Astrocyte (in vitro differentiated cells and primary cell): ENCODE measurements at regions not wholly inside any gene's neighbourhood (a gene's known extent, or its start where the extent isn't known, plus 50 kb on each side); places are given as distances from the start of the nearest gene placed in this dataset.
"Not testable (repeated sequence)": the region's sequence is repeated elsewhere in the genome, so short reads cannot be mapped to it uniquely, and the experiment has no call there.

ENCODE experiments used
- DNase-seq: peaks from one replicate; pipeline ENCODE4 v3.0.0-alpha.2; 2010; ENCODE audit warnings: low read depth
- FAIRE-seq: peaks from 2 replicates; lab custom pipeline; 2011; peaks lifted over from hg19 to GRCh38; lab: Jason Lieb, UNC
- H2AFZ ChIP-seq: 2 replicates; pipeline ENCODE4 v1.6.0; 2012; ENCODE audit warnings: low read depth, low read length, inconsistent platforms
- H3K27ac ChIP-seq: 2 replicates; pipeline ENCODE4 v1.5.1; 2011; ENCODE audit warnings: low read depth, low read length, inconsistent platforms
- H3K27me3 ChIP-seq: 2 replicates; pipeline ENCODE4 v1.6.0; 2011; ENCODE audit warnings: low read length, inconsistent platforms; ENCODE audit not compliant: insufficient read depth
- H3K36me3 ChIP-seq: 2 replicates; pipeline ENCODE4 v1.5.1; 2011; ENCODE audit warnings: low read length, inconsistent platforms; ENCODE audit not compliant: insufficient read depth
- H3K4me1 ChIP-seq: 2 replicates; pipeline ENCODE4 v1.5.1; 2011; ENCODE audit warnings: low read length, inconsistent platforms; ENCODE audit not compliant: insufficient read depth
- H3K4me2 ChIP-seq: 2 replicates; pipeline ENCODE4 v1.6.0; 2012; ENCODE audit warnings: low read length, inconsistent platforms
- H3K4me3 ChIP-seq: 2 replicates; pipeline ENCODE4 v1.5.1; 2011; ENCODE audit warnings: low read depth, mild to moderate bottlenecking, low read length, inconsistent platforms; ENCODE audit not compliant: insufficient read depth
- H3K79me2 ChIP-seq: 2 replicates; pipeline ENCODE4 v1.6.0; 2012; ENCODE audit warnings: mild to moderate bottlenecking, low read length, inconsistent platforms; ENCODE audit not compliant: insufficient read depth
- H3K9ac ChIP-seq: 2 replicates; pipeline ENCODE4 v1.6.0; 2012; ENCODE audit warnings: mild to moderate bottlenecking, low read length, inconsistent platforms
- H3K9me3 ChIP-seq: 2 replicates; pipeline ENCODE4 v1.5.1; 2012; ENCODE audit warnings: low read depth, mild to moderate bottlenecking, low read length, inconsistent platforms; ENCODE audit not compliant: insufficient read depth
- H4K20me1 ChIP-seq: 2 replicates; pipeline ENCODE4 v1.6.0; 2012; ENCODE audit warnings: low read length, inconsistent platforms; ENCODE audit not compliant: insufficient read depth
- H3K27ac Mint-ChIP-seq: one replicate; pipeline ENCODE4 v1.8.0; 2021; ENCODE audit warnings: mild to moderate bottlenecking, mixed read lengths; ENCODE audit not compliant: unreplicated experiment
- H3K27me3 Mint-ChIP-seq: one replicate; pipeline ENCODE4 v1.8.0; 2021; ENCODE audit warnings: low read depth, mixed read lengths; ENCODE audit not compliant: unreplicated experiment
- H3K36me3 Mint-ChIP-seq: one replicate; pipeline ENCODE4 v1.8.0; 2021; ENCODE audit warnings: low read depth, mixed read lengths; ENCODE audit not compliant: unreplicated experiment
- H3K4me1 Mint-ChIP-seq: one replicate; pipeline ENCODE4 v1.8.0; 2021; ENCODE audit warnings: low read depth, mixed read lengths; ENCODE audit not compliant: unreplicated experiment
- H3K4me3 Mint-ChIP-seq: one replicate; pipeline ENCODE4 v1.8.0; 2021; ENCODE audit warnings: mild to moderate bottlenecking, moderate library complexity, mixed read lengths; ENCODE audit not compliant: unreplicated experiment
- H3K9me3 Mint-ChIP-seq: one replicate; pipeline ENCODE4 v1.8.0; 2021; ENCODE audit warnings: mild to moderate bottlenecking, mixed read lengths; ENCODE audit not compliant: unreplicated experiment
- CTCF ChIP-seq: IDR thresholded peaks from 2 replicates; pipeline ENCODE4 v1.5.1; 2011; ENCODE audit warnings: low read depth, mild to moderate bottlenecking, inconsistent platforms, low read length, moderate library complexity; ENCODE audit not compliant: insufficient read depth
- EZH2 ChIP-seq: IDR thresholded peaks from 2 replicates; pipeline ENCODE4 v1.6.1; 2012; ENCODE audit warnings: mild to moderate bottlenecking, low read length, inconsistent platforms; ENCODE audit not compliant: insufficient read depth

GRCh38 chr2:95671992-95672391 is 80.2 kb downstream of the TRIM43 start:
- H3K9me3 Mint-ChIP-seq, H3K27ac ChIP-seq, H3K36me3 Mint-ChIP-seq, H3K4me2 ChIP-seq, H3K9me3 ChIP-seq, H2AFZ ChIP-seq, H3K4me3 Mint-ChIP-seq, H3K27ac Mint-ChIP-seq, H3K4me3 ChIP-seq, DNase-seq, FAIRE-seq, H4K20me1 ChIP-seq, H3K36me3 ChIP-seq, H3K79me2 ChIP-seq, H3K27me3 ChIP-seq, H3K9ac ChIP-seq: not testable (repeated sequence)
- H3K4me1 ChIP-seq, result peaks cover 16% of the 10 kb centered on the region
- Mint-ChIP-seq H3K4me1 (peaks cover 18% of the 10 kb centered on the region), H3K27me3 (peaks cover 56% of the 10 kb centered on the region)

- H3K4me1 ChIP-seq, result peaks cover 16% of the 10 kb centered on the region
- not testable (repeated sequence) for H4K20me1 ChIP-seq, H3K9ac ChIP-seq, H2AFZ ChIP-seq, H3K4me2 ChIP-seq, H3K9me3 Mint-ChIP-seq, H3K36me3 ChIP-seq, FAIRE-seq, H3K79me2 ChIP-seq, H3K27me3 ChIP-seq, DNase-seq, H3K27ac Mint-ChIP-seq, H3K4me3 Mint-ChIP-seq, H3K9me3 ChIP-seq, H3K27ac ChIP-seq, H3K36me3 Mint-ChIP-seq, H3K4me3 ChIP-seq
- H3K4me1 Mint-ChIP-seq, result peaks cover 18% of the 10 kb centered on the region
- peaks cover 57% of the 10 kb centered on the region for H3K27me3 Mint-ChIP-seq
These were observed 80.7 kb downstream of the TRIM43 start for GRCh38 chr2:95672500-95672899.

GRCh38 chr2:95674186-95674585 is 82.4 kb downstream of the TRIM43 start:
- H3K4me2 ChIP-seq, result no peak overlapping the region
- no peak overlapping the region for H2AFZ ChIP-seq
- H3K27ac ChIP-seq, result no peak overlapping the region
- no peak overlapping the region for H3K4me3 Mint-ChIP-seq
- FAIRE-seq (no peak), DNase-seq (no peak)
- no peaks in the 10 kb centered on the region for H3K36me3 ChIP-seq
- peaks cover 2% of the 10 kb centered on the region for H3K9me3 Mint-ChIP-seq
- no peaks in the 10 kb centered on the region for H3K36me3 Mint-ChIP-seq
- H3K27me3 Mint-ChIP-seq, result peaks cover 54% of the 10 kb centered on the region
- H3K4me1 Mint-ChIP-seq, result peaks cover 18% of the 10 kb centered on the region
- no peaks in the 10 kb centered on the region for H3K79me2 ChIP-seq
- H4K20me1 ChIP-seq, result no peaks in the 10 kb centered on the region
- TF ChIP-seq CTCF, result no peak
- no peak for TF ChIP-seq EZH2
- H3K9ac ChIP-seq, result no peak overlapping the region
- peaks cover 16% of the 10 kb centered on the region for H3K4me1 ChIP-seq
- no peak overlapping the region for H3K4me3 ChIP-seq
- no peak overlapping the region for H3K27ac Mint-ChIP-seq
- no peaks in the 10 kb centered on the region for H3K9me3 ChIP-seq
- H3K27me3 ChIP-seq, result no peaks in the 10 kb centered on the region

- not testable (repeated sequence) for H3K27me3 ChIP-seq, H2AFZ ChIP-seq, H3K4me3 Mint-ChIP-seq, H3K9me3 ChIP-seq, H3K27ac ChIP-seq, H3K79me2 ChIP-seq, H3K4me1 ChIP-seq, H3K36me3 Mint-ChIP-seq, H3K9me3 Mint-ChIP-seq, DNase-seq, H3K4me1 Mint-ChIP-seq, FAIRE-seq, H3K4me3 ChIP-seq, H3K27ac Mint-ChIP-seq, H3K9ac ChIP-seq, H3K4me2 ChIP-seq, H4K20me1 ChIP-seq, H3K36me3 ChIP-seq
- peaks cover 59% of the 10 kb centered on the region for H3K27me3 Mint-ChIP-seq
These were observed 84.8 kb downstream of the TRIM43 start for GRCh38 chr2:95676573-95676972.
